AG09319 (cell line): ENCODE measurements at regions not wholly inside any gene's neighbourhood (a gene's known extent, or its start where the extent isn't known, plus 50 kb on each side); places are given as distances from the start of the nearest gene placed in this dataset.

Experiments used
- DNase-seq: peaks from one replicate; pipeline ENCODE4 v3.0.0-alpha.2; 2010; ENCODE audit warnings: low read depth; ENCODE audit errors: extremely low read depth
- TF ChIP-seq, protein P1 (sequence below): IDR thresholded peaks from 2 replicates; pipeline ENCODE4 v1.5.1; 2011; ENCODE audit warnings: low read depth, mild to moderate bottlenecking, inconsistent platforms, low read length, moderate library complexity

GRCh38 chr7:12064586-12065127 is 146.4 kb upstream of the TMEM106B start:
- TF ChIP-seq, protein P1, sequence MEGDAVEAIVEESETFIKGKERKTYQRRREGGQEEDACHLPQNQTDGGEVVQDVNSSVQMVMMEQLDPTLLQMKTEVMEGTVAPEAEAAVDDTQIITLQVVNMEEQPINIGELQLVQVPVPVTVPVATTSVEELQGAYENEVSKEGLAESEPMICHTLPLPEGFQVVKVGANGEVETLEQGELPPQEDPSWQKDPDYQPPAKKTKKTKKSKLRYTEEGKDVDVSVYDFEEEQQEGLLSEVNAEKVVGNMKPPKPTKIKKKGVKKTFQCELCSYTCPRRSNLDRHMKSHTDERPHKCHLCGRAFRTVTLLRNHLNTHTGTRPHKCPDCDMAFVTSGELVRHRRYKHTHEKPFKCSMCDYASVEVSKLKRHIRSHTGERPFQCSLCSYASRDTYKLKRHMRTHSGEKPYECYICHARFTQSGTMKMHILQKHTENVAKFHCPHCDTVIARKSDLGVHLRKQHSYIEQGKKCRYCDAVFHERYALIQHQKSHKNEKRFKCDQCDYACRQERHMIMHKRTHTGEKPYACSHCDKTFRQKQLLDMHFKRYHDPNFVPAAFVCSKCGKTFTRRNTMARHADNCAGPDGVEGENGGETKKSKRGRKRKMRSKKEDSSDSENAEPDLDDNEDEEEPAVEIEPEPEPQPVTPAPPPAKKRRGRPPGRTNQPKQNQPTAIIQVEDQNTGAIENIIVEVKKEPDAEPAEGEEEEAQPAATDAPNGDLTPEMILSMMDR: no peak
- no peak for DNase-seq

DNA sequence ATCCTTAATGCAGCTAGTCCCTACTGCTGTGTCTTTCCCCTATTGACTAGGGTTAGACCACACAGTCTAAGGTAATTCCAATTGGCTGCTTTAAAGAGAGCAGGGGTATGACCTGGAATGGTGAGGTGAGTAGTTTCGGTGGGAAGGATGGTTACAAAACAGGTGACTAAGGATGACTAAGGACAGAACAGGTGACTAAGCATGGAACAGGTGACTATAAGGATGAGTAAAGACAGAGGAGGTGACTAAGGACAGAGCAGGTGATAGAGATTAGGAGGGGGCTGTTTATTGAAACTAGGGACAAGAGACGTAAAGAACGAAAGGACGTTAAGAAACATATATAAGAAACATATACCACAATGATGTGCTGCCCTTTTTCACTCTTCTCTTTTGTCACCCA is 145.1 kb upstream of the TMEM106B start:
- TF ChIP-seq, protein P1: no peak
- DNase-seq: no peak

DNA sequence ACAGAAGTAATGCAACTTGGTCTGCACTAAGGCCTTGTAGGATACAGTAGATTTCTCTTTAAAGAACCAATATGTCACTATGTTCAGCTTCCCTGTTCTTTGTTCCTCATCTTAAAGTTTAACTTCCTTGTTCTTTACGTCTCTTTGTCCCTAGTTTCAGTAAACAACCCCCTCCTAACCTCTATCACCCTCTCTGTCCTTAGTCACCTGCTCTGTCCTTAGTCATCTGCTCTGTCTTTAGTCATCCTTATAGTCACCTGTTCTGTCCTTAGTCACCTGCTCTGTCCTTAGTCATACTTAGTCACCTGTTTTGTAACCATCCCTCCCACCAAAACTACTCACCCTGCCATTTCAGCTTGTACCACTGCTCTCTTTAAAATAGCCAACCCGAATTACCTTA is 144.6 kb upstream of the TMEM106B start:
- DNase-seq: no peak
- TF ChIP-seq, protein P1: no peak

GRCh38 chr7:12067156-12067831 is 143.8 kb upstream of the TMEM106B start:
- peak; percentile 8 for DNase-seq

GRCh38 chr7:12069757-12070156 is 141.3 kb upstream of the TMEM106B start:
- DNase-seq: no peak
- TF ChIP-seq, protein P1: no peak

More at GRCh38 chr7:12067156-12067831, 143.8 kb upstream of the TMEM106B start:
- TF ChIP-seq, protein P1: peak; percentile 63

GRCh38 chr7:12074889-12075288 is 136.2 kb upstream of the TMEM106B start:
- DNase-seq: no peak
- TF ChIP-seq, protein P1: no peak

DNA sequence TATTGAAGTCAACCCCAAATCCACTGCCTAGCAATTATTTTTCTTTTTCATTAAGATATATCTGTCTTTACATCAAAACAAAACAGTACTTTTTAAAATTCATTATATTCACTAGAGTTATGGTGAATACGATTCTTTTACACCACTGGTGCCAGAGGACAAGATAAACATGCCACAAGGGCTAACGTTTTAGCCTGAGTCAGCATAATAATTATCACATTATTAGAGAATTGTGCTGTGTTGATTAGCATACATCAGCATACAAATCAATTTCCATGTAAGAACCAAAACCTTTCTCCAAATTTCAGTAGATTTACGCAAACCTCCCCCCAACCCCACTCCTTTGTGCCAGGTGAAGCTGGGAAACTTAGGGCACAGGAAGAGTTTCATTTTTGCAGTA is 131.1 kb upstream of the TMEM106B start:
- TF ChIP-seq, protein P1: no peak
- no peak for DNase-seq
